Testis (tissue), 2 donors: ENCODE measurements at regions not wholly inside any gene's neighbourhood (a gene's known extent, or its start where the extent isn't known, plus 50 kb on each side); places are given as distances from the start of the nearest gene placed in this dataset.

ENCODE experiments used
- POLR2A ChIP-seq: fragments of 450-650 bp; IDR thresholded peaks from one replicate; pipeline ENCODE4 v1.6.1; 2017; ENCODE audit warnings: antibody characterized with exemption, mild to moderate bottlenecking, moderate library complexity
- TF ChIP-seq, protein P1 (sequence below), 3 experiments: fragments of 450-650 bp in 2 of 3; fragments of 200-600 bp in 1 of 3; sonication (generic) in 1 of 3; IDR thresholded peaks; one replicate each; pipeline ENCODE4 v1.5.1; 2016 to 2019; ENCODE audit warnings: antibody characterized with exemption in 3 of 3, mild to moderate bottlenecking in 2 of 3, moderate library complexity in 1 of 3

DNA sequence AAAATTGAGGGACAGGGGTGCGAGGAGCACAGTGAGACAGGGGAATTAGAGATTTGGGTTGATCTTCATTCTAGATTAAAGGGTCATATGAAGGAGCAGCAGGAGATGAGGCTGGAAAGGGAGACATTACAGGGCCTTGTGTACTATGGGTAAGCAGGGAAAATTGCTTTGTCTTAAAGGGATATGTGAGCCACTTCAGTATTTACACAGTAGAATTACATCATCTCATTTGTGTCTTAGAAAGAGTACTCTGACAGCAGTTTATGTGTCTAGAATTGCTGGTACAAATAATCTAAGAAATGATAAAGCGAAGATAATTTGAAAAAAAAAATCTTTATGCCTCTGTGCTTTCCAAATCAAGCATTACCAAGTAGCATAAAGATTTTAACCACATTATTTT lies 287.0 kb upstream of the ARRDC3 start:
- TF ChIP-seq POLR2A, result no peak
- TF ChIP-seq, protein P1, sequence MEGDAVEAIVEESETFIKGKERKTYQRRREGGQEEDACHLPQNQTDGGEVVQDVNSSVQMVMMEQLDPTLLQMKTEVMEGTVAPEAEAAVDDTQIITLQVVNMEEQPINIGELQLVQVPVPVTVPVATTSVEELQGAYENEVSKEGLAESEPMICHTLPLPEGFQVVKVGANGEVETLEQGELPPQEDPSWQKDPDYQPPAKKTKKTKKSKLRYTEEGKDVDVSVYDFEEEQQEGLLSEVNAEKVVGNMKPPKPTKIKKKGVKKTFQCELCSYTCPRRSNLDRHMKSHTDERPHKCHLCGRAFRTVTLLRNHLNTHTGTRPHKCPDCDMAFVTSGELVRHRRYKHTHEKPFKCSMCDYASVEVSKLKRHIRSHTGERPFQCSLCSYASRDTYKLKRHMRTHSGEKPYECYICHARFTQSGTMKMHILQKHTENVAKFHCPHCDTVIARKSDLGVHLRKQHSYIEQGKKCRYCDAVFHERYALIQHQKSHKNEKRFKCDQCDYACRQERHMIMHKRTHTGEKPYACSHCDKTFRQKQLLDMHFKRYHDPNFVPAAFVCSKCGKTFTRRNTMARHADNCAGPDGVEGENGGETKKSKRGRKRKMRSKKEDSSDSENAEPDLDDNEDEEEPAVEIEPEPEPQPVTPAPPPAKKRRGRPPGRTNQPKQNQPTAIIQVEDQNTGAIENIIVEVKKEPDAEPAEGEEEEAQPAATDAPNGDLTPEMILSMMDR (IDR thresholded peaks at IDR 0.05), result no peak
